ENCODE measurements at regions not wholly inside any gene's neighbourhood (a gene's known extent, or its start where the extent isn't known, plus 50 kb on each side); places are given as distances from the start of the nearest gene placed in this dataset.

- TF ChIP-seq CTCF (conservative IDR thresholded peaks at IDR 0.05; ENCODE audit: low read depth, low read length) (no peak), EZH2 (IDR thresholded peaks at IDR 0.05; ENCODE audit: borderline replicate concordance, low read depth, low read length, poor library complexity, severe bottlenecking) (no peak)
These were observed 216.4 kb upstream of the CYLC2 start for GRCh38 chr9:102778746-102779145.
